Astrocyte of the cerebellum (primary cell): ENCODE measurements at regions not wholly inside any gene's neighbourhood (a gene's known extent, or its start where the extent isn't known, plus 50 kb on each side); places are given as distances from the start of the nearest gene placed in this dataset.

Experiments
- DNase-seq: peaks from one replicate; pipeline ENCODE4 v3.0.0-alpha.2; 2011; ENCODE audit warnings: low read depth
- H3K4me3 ChIP-seq: 2 replicates; pipeline ENCODE4 v1.5.1; 2011; ENCODE audit warnings: mild to moderate bottlenecking, low read depth, low read length, moderate library complexity
- in situ Hi-C: cut with HindIII; loops from 2 replicates; pipeline ENCODE4 v1.10.0; 2017; ENCODE audit warnings: low sequenced_read_pairs
- TF ChIP-seq, protein P1 (sequence below): IDR thresholded peaks from 2 replicates; pipeline ENCODE4 v1.5.1; 2012; ENCODE audit warnings: low read length, low read depth, moderate library complexity, mild to moderate bottlenecking; ENCODE audit errors: missing control alignments

DNA sequence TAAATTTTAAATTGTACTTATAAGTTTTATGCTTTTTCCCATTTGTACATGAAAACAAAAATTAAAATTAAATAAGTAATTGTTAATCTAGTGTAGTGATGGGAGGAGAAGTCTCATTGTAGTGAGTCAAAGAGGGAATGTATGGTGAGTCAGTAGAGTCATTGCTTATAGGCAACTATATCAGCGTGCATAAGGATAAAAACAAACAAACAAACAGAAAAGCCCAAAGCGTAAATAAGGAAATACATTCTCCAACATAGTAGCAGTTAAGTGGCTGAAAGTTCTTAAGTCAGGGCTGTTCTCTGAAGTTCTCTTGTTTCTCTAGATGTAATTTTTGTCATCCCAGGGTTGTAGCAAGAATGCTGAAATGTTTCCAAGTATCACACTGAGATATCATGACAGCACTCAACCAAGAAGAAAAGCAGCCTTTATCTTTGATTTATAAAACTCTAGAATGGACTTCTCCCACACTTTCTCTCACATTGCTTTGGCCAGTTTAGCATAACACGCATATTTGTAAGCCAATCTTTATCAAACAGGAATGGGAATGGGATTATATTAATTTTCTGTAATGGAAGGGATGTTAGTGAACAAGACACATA lies 184.1 kb upstream of the TP63 start:
- no peak for DNase-seq
- TF ChIP-seq, protein P1, sequence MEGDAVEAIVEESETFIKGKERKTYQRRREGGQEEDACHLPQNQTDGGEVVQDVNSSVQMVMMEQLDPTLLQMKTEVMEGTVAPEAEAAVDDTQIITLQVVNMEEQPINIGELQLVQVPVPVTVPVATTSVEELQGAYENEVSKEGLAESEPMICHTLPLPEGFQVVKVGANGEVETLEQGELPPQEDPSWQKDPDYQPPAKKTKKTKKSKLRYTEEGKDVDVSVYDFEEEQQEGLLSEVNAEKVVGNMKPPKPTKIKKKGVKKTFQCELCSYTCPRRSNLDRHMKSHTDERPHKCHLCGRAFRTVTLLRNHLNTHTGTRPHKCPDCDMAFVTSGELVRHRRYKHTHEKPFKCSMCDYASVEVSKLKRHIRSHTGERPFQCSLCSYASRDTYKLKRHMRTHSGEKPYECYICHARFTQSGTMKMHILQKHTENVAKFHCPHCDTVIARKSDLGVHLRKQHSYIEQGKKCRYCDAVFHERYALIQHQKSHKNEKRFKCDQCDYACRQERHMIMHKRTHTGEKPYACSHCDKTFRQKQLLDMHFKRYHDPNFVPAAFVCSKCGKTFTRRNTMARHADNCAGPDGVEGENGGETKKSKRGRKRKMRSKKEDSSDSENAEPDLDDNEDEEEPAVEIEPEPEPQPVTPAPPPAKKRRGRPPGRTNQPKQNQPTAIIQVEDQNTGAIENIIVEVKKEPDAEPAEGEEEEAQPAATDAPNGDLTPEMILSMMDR, result no peak
- H3K4me3 ChIP-seq, result no peak overlapping the region
- in situ Hi-C loops, result no loop called here

DNA sequence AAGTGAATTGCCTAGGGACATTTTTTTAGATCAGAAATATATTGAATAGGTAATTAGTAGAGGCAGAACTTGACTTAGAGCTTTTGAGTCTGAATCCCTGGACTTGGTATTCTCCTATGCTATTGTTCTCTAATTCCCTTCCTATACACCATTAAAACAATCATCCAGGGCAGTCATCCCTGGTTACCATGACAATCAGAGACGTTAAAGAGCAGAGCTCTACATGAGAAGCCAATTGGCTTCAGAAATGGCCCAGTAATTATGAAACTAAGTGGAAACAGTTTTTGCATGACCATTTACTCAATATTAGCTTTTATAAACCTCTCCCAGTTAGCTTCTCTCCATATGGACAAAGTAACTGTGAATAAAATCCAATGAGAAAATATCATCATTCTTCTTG lies 182.1 kb upstream of the TP63 start:
- no peak for DNase-seq
- in situ Hi-C loops, result no loop called here
- no peak overlapping the region for H3K4me3 ChIP-seq
- TF ChIP-seq, protein P1, result no peak

DNA sequence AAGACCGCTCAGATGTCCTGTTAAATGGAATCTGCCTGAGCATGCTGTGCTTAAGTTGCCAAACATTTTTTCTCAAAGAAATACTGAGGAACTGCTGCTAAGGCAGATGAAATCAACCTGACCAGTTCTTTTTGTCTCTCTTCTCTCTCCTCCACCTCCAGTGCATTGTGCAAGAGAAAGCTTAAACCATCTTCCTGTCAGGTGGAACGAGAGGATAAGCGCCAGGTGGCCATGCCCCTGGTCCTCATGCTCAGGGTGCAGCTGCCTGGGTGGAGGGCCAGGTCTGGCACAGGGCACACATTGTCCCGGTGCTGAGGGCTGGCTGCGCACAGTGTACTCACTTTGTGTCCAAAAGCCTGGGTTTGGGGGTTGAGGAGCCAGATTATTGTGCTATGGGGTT lies 176.2 kb upstream of the TP63 start:
- H3K4me3 ChIP-seq, result no peak overlapping the region
- DNase-seq, result no peak
- TF ChIP-seq, protein P1, result no peak
- in situ Hi-C loops, result no loop called here

DNA sequence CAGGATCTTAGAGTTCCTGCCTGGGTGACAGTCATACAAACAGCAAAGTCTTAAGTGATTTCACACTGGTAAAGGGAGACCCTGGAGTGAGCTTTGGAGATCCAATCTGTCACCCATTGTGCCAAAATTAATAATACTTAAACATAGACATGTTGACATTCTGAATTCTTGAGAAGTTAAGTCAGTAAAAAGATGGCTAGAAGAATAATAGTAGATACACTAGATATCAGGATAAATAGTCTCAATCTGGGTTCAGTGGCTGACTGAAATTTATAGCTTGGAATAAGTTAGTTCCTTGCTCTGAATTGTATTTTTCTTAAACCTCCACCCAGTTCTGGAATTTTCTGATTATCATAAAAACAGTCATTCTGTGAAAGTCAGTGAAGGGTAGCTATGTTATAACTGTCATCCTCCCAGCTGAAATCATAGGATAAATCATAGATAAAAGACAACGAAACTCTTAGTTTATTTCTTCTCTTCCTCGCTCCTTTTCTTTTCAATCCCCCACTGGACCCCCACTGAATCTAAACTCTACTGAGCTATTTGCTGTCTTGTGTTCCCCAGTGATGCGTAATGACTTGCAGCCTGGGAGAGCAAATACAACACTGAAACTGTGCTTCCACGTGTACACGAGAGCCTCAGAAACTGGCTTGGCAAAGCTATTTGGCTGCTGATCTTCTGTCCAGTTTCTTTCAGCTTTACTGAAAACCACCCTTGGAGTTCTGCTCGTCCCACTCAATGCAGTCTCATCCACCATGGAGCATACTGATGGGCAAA lies 175.4 kb upstream of the TP63 start:
- H3K4me3 ChIP-seq, result no peak overlapping the region
- no peak for DNase-seq
- in situ Hi-C loops, result no loop called here
- TF ChIP-seq, protein P1, result no peak

DNA sequence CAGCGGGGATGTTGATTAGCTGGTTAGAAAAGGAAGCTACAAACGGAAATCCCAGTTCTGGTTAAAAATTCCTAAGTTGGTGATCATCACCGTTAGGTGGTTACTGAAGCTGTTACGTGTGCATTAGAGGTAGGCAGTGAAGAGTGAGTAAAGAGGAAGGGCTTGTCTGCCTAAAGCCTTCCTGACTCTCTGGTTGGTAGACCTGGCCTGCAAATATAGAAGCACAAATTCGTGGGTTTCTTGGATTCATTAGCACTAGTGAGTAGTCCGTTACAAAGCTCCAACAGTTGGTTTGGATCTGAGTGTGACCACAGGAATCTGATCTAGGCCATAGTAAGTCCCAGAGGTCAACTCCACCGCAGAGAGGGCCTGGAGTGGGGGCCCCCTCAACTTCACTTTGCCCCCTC lies 174.0 kb upstream of the TP63 start:
- peak; percentile 59 for DNase-seq
- no peak overlapping the region for H3K4me3 ChIP-seq
- TF ChIP-seq, protein P1, result no peak
- in situ Hi-C loops, result no loop called here

DNA sequence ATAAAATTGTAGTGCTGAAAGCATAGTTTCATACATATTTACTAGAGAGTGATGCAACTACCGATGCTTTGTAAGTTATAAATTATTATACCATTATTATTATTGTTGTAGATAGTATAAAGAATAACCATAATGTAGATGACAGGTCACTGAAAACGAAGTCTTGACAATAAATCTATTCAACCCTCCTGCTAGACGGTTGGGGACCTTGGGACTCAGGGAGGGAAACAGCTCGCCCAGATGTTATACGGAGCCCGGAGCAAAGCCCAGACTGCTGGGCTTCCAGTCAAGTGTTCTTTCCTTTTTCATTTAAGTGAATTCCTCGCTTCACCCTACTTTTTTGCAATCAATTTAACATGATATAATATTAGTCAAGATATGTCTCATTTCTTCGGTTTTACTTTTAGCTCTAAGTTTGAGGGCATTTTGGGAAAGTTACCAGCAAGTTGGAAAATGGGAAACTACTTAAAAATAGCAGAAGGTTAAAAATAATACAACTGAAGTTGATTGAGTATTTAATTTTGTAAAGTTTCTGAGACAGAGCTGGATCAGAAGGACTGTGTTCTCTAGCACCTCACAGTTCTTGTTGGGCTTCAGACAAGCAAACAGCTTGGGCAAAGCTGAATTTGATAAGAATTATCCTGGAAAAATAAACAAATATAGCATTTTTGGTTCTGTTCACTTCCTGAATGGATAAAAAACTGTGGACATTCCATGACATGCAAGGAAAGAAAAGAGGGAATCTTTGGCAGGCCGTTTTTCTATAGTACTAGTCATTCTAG lies 173.4 kb upstream of the TP63 start:
- no peak overlapping the region for H3K4me3 ChIP-seq
- no peak for DNase-seq
- TF ChIP-seq, protein P1, result no peak
- in situ Hi-C loops, result no loop called here
